IMR-90 (cell line): ENCODE measurements at regions not wholly inside any gene's neighbourhood (a gene's known extent, or its start where the extent isn't known, plus 50 kb on each side); places are given as distances from the start of the nearest gene placed in this dataset.
"Not testable (repeated sequence)": the region's sequence is repeated elsewhere in the genome, so short reads cannot be mapped to it uniquely, and the experiment has no call there.

ENCODE experiments used
- ATAC-seq: fragments of 200-7000 bp; cut with Tn5 transposase; 2 replicates; pipeline ENCODE4 v1.9.1; 2020; ENCODE audit warnings: low read depth, mild to moderate bottlenecking, moderate library complexity
- BruUV-seq: library from RNA; stranded (reverse); fragments of 400-500 nt; replicated peaks from 2 replicates; lab custom pipeline; 2021; lab: Mats Ljungman, UMichigan
- CTCF ChIA-PET: fragments of 300-600 bp; formaldehyde crosslinking; extraction: SDS; loops from one replicate; lab custom pipeline; 2021; ENCODE audit warnings: antibody characterized with exemption; lab: Yijun Ruan, JAX
- POLR2A ChIA-PET: fragments of 300-600 bp; sonication (Branson Sonifier 250); formaldehyde crosslinking; loops from one replicate; lab custom pipeline; 2022; ENCODE audit warnings: antibody characterized with exemption; ENCODE audit not compliant: unreplicated experiment; lab: Charles Lee
- DNase-seq: peaks from one replicate; pipeline ENCODE4 v3.0.0; 2013
- H2AFZ ChIP-seq: replicated peaks from 2 replicates; pipeline ENCODE3; 2013; ENCODE audit warnings: low read length, mild to moderate bottlenecking; ENCODE audit not compliant: poor library complexity
- H2AK5ac ChIP-seq: 2 replicates; pipeline ENCODE4 v1.6.1; 2013; ENCODE audit warnings: low read depth, low read length, inconsistent platforms
- H2AK9ac ChIP-seq: replicated peaks from 2 replicates; pipeline ENCODE3; 2013; ENCODE audit warnings: mild to moderate bottlenecking, low read depth, low read length, moderate library complexity; ENCODE audit not compliant: poor library complexity
- H2BK120ac ChIP-seq: 2 replicates; pipeline ENCODE4 v1.6.1; 2013; ENCODE audit warnings: low read depth, low read length, inconsistent platforms
- H2BK15ac ChIP-seq: 3 replicates; pipeline ENCODE4 v1.6.1; 2013; ENCODE audit warnings: low read depth, low read length, inconsistent platforms
- H2BK20ac ChIP-seq: 2 replicates; pipeline ENCODE4 v1.6.1; 2013; ENCODE audit warnings: low read depth, mild to moderate bottlenecking, inconsistent platforms, low read length, moderate library complexity
- H2BK5ac ChIP-seq: 2 replicates; pipeline ENCODE4 v1.6.1; 2013; ENCODE audit warnings: mild to moderate bottlenecking, low read depth, low read length, inconsistent platforms; ENCODE audit not compliant: poor library complexity, severe bottlenecking
- H3K14ac ChIP-seq: replicated peaks from 2 replicates; pipeline ENCODE4 v1.6.1; 2013; ENCODE audit warnings: low read depth, low read length, inconsistent platforms
- H3K18ac ChIP-seq: 2 replicates; pipeline ENCODE4 v1.6.1; 2013; ENCODE audit warnings: low read depth, low read length, control low read depth
- H3K23ac ChIP-seq: 2 replicates; pipeline ENCODE4 v1.6.1; 2013; ENCODE audit warnings: low read depth, low read length, inconsistent platforms
- H3K27ac ChIP-seq: 2 replicates; pipeline ENCODE4 v1.5.1; 2013; ENCODE audit warnings: mild to moderate bottlenecking, control low read depth, low read length; ENCODE audit not compliant: insufficient read depth
- H3K27me3 ChIP-seq: 2 replicates; pipeline ENCODE4 v1.6.1; 2013; ENCODE audit warnings: low read length; ENCODE audit not compliant: control insufficient read depth, insufficient read depth
- H3K36me3 ChIP-seq: 2 replicates; pipeline ENCODE4 v1.6.1; 2013; ENCODE audit warnings: low read length, mixed read lengths; ENCODE audit not compliant: control insufficient read depth, insufficient read depth
- H3K4ac ChIP-seq: 2 replicates; pipeline ENCODE4 v1.6.1; 2013; ENCODE audit warnings: low read depth, low read length, inconsistent platforms
- H3K4me1 ChIP-seq: 2 replicates; pipeline ENCODE4 v1.6.1; 2013; ENCODE audit warnings: low read length, mixed read lengths; ENCODE audit not compliant: control insufficient read depth, insufficient read depth
- H3K4me2 ChIP-seq: 2 replicates; pipeline ENCODE4 v1.6.1; 2013; ENCODE audit warnings: low read depth, mild to moderate bottlenecking, control low read depth, low read length, moderate library complexity
- H3K4me3 ChIP-seq: 2 replicates; pipeline ENCODE4 v1.5.1; 2013; ENCODE audit warnings: low read depth, mild to moderate bottlenecking, control low read depth, low read length, moderate library complexity; ENCODE audit not compliant: insufficient read depth
- H3K56ac ChIP-seq: 2 replicates; pipeline ENCODE4 v1.6.1; 2013; ENCODE audit warnings: low read length, inconsistent platforms; ENCODE audit not compliant: insufficient read depth; ENCODE audit errors: extremely low read depth
- H3K79me1 ChIP-seq, 2 experiments: 2 replicates each; pipeline ENCODE4 v1.6.1; 2013; ENCODE audit warnings: low read length in 2 of 2, inconsistent platforms in 1 of 2, low read depth in 1 of 2
- H3K9ac ChIP-seq: 2 replicates; pipeline ENCODE4 v1.6.1; 2013; ENCODE audit warnings: low read depth, low read length, control low read depth
- H3K9me1 ChIP-seq: 2 replicates; pipeline ENCODE4 v1.6.1; 2013; ENCODE audit warnings: low read length, inconsistent platforms; ENCODE audit not compliant: insufficient read depth
- H3K9me3 ChIP-seq: 2 replicates; pipeline ENCODE4 v1.6.1; 2013; ENCODE audit warnings: low read length; ENCODE audit not compliant: control insufficient read depth, insufficient read depth
- H4K20me1 ChIP-seq: 2 replicates; pipeline ENCODE4 v1.6.1; 2013; ENCODE audit warnings: low read length, inconsistent platforms; ENCODE audit not compliant: insufficient read depth
- H4K5ac ChIP-seq: 2 replicates; pipeline ENCODE4 v1.6.1; 2013; ENCODE audit warnings: mild to moderate bottlenecking, low read depth, low read length, control low read depth
- H4K8ac ChIP-seq, 2 experiments: 2 replicates each; pipeline ENCODE4 v1.6.1; 2013; ENCODE audit warnings: low read depth in 2 of 2, low read length in 2 of 2, control low read depth in 1 of 2, inconsistent platforms in 1 of 2
- H4K91ac ChIP-seq: 2 replicates; pipeline ENCODE4 v1.6.1; 2013; ENCODE audit warnings: low read depth, low read length, inconsistent platforms; ENCODE audit not compliant: insufficient read depth
- WGBS, 2 experiments: methylation state at CpG; one replicate each; pipeline versions ENCODE4 v1.1.5 to v1.1.7; 2013; ENCODE audit warnings: missing lambda C conversion rate in 2 of 2; ENCODE audit not compliant: insufficient read length in 1 of 2; ENCODE audit errors: extremely low coverage in 2 of 2; 5-methylcytosine and 5-hydroxymethylcytosine counted together
- dilution Hi-C: fragments of 300-500 bp; cut with HindIII; formaldehyde crosslinking; loops from one replicate; pipeline ENCODE4 v1.14.3; 2018; ENCODE audit warnings: low sequenced_read_pairs; ENCODE audit not compliant: unreplicated experiment
- in situ Hi-C: fragments of 300-500 bp; cut with MboI; formaldehyde crosslinking; loops from 3 replicates; pipeline ENCODE4 v1.14.3; 2019; ENCODE audit warnings: low sequenced_read_pairs, inconsistent platforms, mixed read lengths
- intact Hi-C: fragments of 100-400 bp; cut with micrococcal nuclease; formaldehyde crosslinking; loops from 2 replicates; pipeline ENCODE4 v1.10.0; 2022

- H3K27me3 ChIP-seq, H3K18ac ChIP-seq, dilution Hi-C loops, H2AK9ac ChIP-seq, H2AFZ ChIP-seq, intact Hi-C loops, H3K9me1 ChIP-seq, H3K56ac ChIP-seq, H2BK20ac ChIP-seq, H4K5ac ChIP-seq, H3K14ac ChIP-seq, H2BK120ac ChIP-seq, H2AK5ac ChIP-seq, H3K4me1 ChIP-seq, ATAC-seq, H3K4me2 ChIP-seq, CTCF ChIA-PET, H3K4ac ChIP-seq, H3K36me3 ChIP-seq, H3K9ac ChIP-seq, in situ Hi-C loops, H4K8ac ChIP-seq, H3K4me3 ChIP-seq, H4K91ac ChIP-seq, DNase-seq, POLR2A ChIA-PET, H4K20me1 ChIP-seq, H3K27ac ChIP-seq, H2BK15ac ChIP-seq, H3K79me1 ChIP-seq, BruUV-seq, H3K23ac ChIP-seq: not testable (repeated sequence)
- WGBS, 2 experiments = 56 to 97% methylated on average over 3 to 11 of the region's 11 CpGs
- Histone ChIP-seq H2BK5ac (peak overlapping the region; percentile 62), H3K9me3 (peaks cover 23% of the 10 kb centered on the region)
Measured at GRCh38 chr21:7932113-7932512, 2589.3 kb upstream of the TPTE start.

GRCh38 chr21:7932834-7933233, 2588.5 kb upstream of the TPTE start:
- H4K8ac ChIP-seq, H2BK15ac ChIP-seq, H2AK5ac ChIP-seq, CTCF ChIA-PET, H2BK120ac ChIP-seq, H3K14ac ChIP-seq, H3K79me1 ChIP-seq, in situ Hi-C loops, DNase-seq, H2BK20ac ChIP-seq, POLR2A ChIA-PET, H3K4me3 ChIP-seq, BruUV-seq, H3K9ac ChIP-seq, H3K56ac ChIP-seq, H3K4me1 ChIP-seq, H4K20me1 ChIP-seq, H4K5ac ChIP-seq, intact Hi-C loops, H3K27me3 ChIP-seq, ATAC-seq, dilution Hi-C loops, H3K4ac ChIP-seq, H3K36me3 ChIP-seq, H3K23ac ChIP-seq, H2AK9ac ChIP-seq, H4K91ac ChIP-seq, H3K18ac ChIP-seq, H3K27ac ChIP-seq, H3K9me1 ChIP-seq, H3K4me2 ChIP-seq, H2AFZ ChIP-seq: not testable (repeated sequence)
- WGBS, 2 experiments = 53 to 99% methylated on average over 10 to 14 of the region's 14 CpGs
- Histone ChIP-seq H2BK5ac (peak overlapping the region; percentile 62), H3K9me3 (peaks cover 23% of the 10 kb centered on the region)
